HFFc6 (cell line): ENCODE measurements at regions not wholly inside any gene's neighbourhood (a gene's known extent, or its start where the extent isn't known, plus 50 kb on each side); places are given as distances from the start of the nearest gene placed in this dataset.
"Not testable (repeated sequence)": the region's sequence is repeated elsewhere in the genome, so short reads cannot be mapped to it uniquely, and the experiment has no call there.

Experiments
- DNase-seq: peaks from one replicate; pipeline ENCODE4 v3.0.0-alpha.2; 2018
- H3K27ac Mint-ChIP-seq: 2 replicates; pipeline ENCODE4 v1.8.0; 2020; ENCODE audit warnings: mild to moderate bottlenecking, mixed read lengths
- H3K27me3 Mint-ChIP-seq: 2 replicates; pipeline ENCODE4 v1.8.0; 2021; ENCODE audit warnings: mild to moderate bottlenecking, moderate library complexity, mixed read lengths; ENCODE audit not compliant: insufficient read depth
- H3K36me3 Mint-ChIP-seq: 2 replicates; pipeline ENCODE4 v1.8.0; 2021; ENCODE audit warnings: low read depth, mixed read lengths
- H3K4me1 Mint-ChIP-seq: 2 replicates; pipeline ENCODE4 v1.8.0; 2020; ENCODE audit warnings: low read depth, mixed read lengths
- H3K4me3 Mint-ChIP-seq: 2 replicates; pipeline ENCODE4 v1.8.0; 2020; ENCODE audit warnings: mild to moderate bottlenecking, moderate library complexity, mixed read lengths
- H3K9me3 Mint-ChIP-seq: 2 replicates; pipeline ENCODE4 v1.8.0; 2020; ENCODE audit warnings: mild to moderate bottlenecking, mixed read lengths
- TF ChIP-seq, protein P1 (sequence below): fragments of 200-600 bp; sonication (generic); IDR thresholded peaks from 2 replicates; pipeline ENCODE4 v1.5.0; 2021; ENCODE audit warnings: antibody characterized with exemption, mild to moderate bottlenecking

DNA sequence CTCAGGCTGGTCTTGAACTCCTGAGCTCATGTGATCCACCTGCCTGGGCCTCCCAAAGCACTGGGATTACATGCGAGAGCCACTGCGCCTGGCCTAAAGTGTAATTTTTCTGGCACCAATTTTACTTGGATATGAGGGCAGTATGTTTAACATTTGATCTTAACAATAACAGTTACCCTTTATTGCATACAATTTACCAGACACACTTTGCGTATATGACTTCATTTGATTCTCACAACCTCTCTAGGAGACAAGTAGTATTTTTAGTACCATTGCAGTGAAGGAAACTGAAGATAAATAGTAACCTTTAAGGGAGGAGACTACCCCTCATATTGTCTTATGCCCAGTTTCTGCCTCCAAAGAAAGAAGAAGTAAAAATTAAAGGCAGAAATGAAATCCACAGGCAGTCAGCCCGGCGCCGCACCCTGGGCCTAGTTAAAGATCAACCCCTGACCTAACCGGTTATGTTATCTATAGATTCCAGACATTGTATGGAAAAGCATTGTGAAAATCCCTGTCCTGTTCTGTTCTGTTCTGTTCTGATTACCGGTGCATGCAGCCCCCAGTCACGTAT lies 54.0 kb downstream of the CYP26A1 start:
- H3K27ac Mint-ChIP-seq, H3K4me3 Mint-ChIP-seq, H3K4me1 Mint-ChIP-seq, DNase-seq: not testable (repeated sequence)
- Mint-ChIP-seq H3K9me3 (peaks cover 34% of the 10 kb centered on the region), H3K36me3 (peaks cover 13% of the 10 kb centered on the region), H3K27me3 (peaks cover 20% of the 10 kb centered on the region)

DNA sequence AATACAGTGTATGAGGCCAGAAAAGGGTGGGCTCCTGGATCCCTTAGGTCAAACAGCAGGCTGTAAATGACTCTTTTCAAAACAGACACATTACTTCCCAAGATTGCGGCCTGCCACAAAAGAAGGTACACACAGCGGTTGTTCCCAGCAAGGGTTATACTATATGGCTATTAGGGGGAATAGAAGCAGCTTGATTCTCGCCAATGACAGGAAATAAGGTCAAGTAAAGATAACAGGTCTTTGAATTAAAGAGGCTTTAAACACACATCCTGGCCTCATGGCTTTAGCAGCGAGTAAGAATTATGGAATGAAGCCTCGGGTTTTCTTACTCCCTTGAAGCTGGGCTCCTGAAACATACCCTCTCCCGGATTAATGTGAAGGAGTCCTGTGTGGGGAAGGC lies 58.3 kb downstream of the CYP26A1 start:
- no peak overlapping the region for H3K27ac Mint-ChIP-seq
- peaks cover 16% of the 10 kb centered on the region for H3K9me3 Mint-ChIP-seq
- TF ChIP-seq, protein P1, sequence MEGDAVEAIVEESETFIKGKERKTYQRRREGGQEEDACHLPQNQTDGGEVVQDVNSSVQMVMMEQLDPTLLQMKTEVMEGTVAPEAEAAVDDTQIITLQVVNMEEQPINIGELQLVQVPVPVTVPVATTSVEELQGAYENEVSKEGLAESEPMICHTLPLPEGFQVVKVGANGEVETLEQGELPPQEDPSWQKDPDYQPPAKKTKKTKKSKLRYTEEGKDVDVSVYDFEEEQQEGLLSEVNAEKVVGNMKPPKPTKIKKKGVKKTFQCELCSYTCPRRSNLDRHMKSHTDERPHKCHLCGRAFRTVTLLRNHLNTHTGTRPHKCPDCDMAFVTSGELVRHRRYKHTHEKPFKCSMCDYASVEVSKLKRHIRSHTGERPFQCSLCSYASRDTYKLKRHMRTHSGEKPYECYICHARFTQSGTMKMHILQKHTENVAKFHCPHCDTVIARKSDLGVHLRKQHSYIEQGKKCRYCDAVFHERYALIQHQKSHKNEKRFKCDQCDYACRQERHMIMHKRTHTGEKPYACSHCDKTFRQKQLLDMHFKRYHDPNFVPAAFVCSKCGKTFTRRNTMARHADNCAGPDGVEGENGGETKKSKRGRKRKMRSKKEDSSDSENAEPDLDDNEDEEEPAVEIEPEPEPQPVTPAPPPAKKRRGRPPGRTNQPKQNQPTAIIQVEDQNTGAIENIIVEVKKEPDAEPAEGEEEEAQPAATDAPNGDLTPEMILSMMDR, result no peak
- DNase-seq, result no peak
- H3K36me3 Mint-ChIP-seq, result peaks cover 5% of the 10 kb centered on the region
- H3K4me1 Mint-ChIP-seq, result no peaks in the 10 kb centered on the region
- no peak overlapping the region for H3K4me3 Mint-ChIP-seq
- H3K27me3 Mint-ChIP-seq, result peaks cover 26% of the 10 kb centered on the region

DNA sequence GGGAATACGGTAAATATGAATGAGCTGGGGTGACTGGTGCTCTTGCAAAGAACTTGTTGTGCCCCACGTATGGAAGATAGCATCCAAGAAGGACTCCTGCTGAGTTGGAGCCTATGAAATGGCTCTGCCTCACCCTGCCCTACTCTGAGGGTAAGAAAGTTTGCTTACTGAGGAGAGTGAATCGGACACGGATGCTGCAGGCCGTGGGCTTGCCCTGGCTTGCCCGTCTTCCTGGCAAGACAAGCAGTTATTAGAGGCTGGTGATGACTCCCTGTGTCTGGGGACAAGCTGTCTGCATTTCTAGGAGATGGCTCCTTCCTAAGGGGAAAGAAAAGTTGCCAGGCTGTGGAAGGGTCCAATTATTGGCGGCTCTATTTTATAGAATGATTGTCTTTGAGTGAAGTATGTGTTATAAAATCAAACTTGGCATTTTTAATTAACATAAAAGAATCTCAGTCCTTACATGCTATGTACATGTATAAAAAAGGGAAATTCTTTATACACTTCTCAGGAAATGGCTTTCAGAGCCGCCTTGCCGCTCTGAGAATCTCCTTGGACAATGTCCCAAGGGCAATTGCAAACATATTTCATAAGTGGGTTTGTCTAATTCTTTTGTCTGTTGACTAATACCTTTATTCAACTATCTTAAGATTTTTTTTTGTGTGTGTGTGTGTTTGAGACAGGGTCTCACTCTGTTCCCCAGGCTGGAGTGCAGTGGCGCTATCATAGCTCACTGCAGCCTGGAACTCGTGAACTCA lies 64.6 kb downstream of the CYP26A1 start:
- Mint-ChIP-seq H3K4me3 (no peak overlapping the region), H3K36me3 (no peaks in the 10 kb centered on the region), H3K27me3 (peaks cover 9% of the 10 kb centered on the region), H3K9me3 (peaks cover 3% of the 10 kb centered on the region; the same call in 1 of the 2 replicates), H3K4me1 (peaks cover 7% of the 10 kb centered on the region), H3K27ac (peak overlapping the region; percentile 10; the same call in 1 of the 2 replicates)
- TF ChIP-seq, protein P1, result no peak
- DNase-seq, result no peak

DNA sequence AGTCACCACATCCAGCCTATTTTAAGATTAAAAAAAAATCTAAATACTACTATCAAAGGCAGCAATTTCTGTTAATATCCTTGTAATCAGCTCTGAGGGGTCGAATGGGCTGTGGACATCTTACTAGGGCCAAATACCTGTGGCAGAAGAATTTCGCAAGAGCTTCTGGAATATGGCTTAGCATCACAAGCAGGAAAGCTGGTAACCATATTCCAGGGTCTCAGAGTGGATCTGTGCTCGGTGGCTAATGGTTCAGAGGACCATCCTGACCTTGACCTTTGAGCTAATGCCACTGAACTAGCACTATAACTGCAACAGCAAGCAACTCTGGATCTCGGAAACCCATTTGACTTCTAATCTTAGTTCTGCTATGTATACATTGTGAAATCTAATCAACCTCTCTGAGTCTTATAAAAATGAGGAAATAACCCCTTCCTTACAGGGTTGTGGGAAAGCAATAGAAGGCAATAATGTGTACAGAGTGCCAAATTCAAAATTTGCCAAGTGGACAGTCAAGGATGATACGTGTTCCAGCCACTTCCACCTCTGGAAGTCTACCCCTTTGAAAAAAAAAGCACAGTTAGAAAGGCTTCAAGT lies 65.5 kb downstream of the CYP26A1 start:
- Mint-ChIP-seq H3K4me3 (no peak overlapping the region), H3K36me3 (no peaks in the 10 kb centered on the region), H3K27me3 (peaks cover 13% of the 10 kb centered on the region), H3K9me3 (peaks cover 3% of the 10 kb centered on the region; the same call in 1 of the 2 replicates), H3K4me1 (peaks cover 7% of the 10 kb centered on the region), H3K27ac (no peak overlapping the region)
- TF ChIP-seq, protein P1, result no peak
- no peak for DNase-seq

DNA sequence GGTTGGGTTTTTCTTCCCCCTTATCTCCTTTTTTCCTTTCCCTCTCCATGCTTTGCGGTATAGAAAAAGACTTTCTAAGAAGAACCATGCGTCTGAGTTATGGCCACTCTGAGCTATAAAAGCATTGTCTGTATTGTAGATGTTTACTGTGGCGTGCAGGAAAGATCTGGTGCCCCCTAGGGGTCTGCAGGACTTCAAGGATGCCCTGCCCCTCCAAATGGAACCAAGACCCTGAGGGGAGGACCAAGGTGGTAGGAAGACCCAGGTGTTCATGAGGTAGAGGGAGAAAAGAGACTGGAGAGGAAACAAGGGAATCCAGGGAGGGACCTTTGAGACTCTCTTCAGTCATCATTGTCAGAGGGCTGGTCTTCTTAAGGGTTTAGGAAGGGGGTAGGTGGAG lies 68.8 kb downstream of the CYP26A1 start:
- no peak overlapping the region for H3K4me3 Mint-ChIP-seq
- H3K4me1 Mint-ChIP-seq, result peaks cover 11% of the 10 kb centered on the region
- H3K27me3 Mint-ChIP-seq, result peaks cover 25% of the 10 kb centered on the region
- peaks cover 3% of the 10 kb centered on the region; the same call in 1 of the 2 replicates for H3K9me3 Mint-ChIP-seq
- no peak for DNase-seq
- no peak overlapping the region for H3K27ac Mint-ChIP-seq
- no peaks in the 10 kb centered on the region for H3K36me3 Mint-ChIP-seq
- TF ChIP-seq, protein P1, result no peak

DNA sequence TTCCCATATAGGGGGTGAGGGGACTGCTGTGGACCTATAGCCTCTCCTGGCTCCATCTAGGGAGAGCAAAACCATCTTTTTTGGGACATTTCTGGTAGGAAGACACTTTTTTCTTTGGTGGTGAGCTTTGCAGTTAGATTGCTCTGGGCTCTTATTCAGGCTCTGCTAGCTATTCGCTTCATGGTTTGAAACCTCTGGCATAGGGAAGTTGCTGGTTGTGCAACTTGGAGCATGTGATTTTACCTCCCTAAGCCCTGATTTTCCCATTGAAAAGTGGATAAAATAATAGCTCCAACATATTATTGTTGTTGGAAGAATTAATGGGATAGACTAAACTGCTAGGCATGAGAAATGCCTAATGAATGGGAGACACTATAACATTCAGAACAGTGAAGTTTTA lies 69.6 kb downstream of the CYP26A1 start:
- Mint-ChIP-seq H3K27me3 (peaks cover 25% of the 10 kb centered on the region), H3K27ac (no peak overlapping the region), H3K9me3 (peaks cover 3% of the 10 kb centered on the region; the same call in 1 of the 2 replicates), H3K36me3 (no peaks in the 10 kb centered on the region), H3K4me3 (no peak overlapping the region), H3K4me1 (peaks cover 9% of the 10 kb centered on the region; the same call in 1 of the 2 replicates)
- no peak for DNase-seq
- TF ChIP-seq, protein P1, result no peak
